ENCODE measurements at regions not wholly inside any gene's neighbourhood (a gene's known extent, or its start where the extent isn't known, plus 50 kb on each side); places are given as distances from the start of the nearest gene placed in this dataset.
"Not testable (repeated sequence)": the region's sequence is repeated elsewhere in the genome, so short reads cannot be mapped to it uniquely, and the experiment has no call there.

GRCh38 chr7:13274205-13274604 is 586.8 kb downstream of the ARL4A start:
- TF ChIP-seq, protein P1, sequence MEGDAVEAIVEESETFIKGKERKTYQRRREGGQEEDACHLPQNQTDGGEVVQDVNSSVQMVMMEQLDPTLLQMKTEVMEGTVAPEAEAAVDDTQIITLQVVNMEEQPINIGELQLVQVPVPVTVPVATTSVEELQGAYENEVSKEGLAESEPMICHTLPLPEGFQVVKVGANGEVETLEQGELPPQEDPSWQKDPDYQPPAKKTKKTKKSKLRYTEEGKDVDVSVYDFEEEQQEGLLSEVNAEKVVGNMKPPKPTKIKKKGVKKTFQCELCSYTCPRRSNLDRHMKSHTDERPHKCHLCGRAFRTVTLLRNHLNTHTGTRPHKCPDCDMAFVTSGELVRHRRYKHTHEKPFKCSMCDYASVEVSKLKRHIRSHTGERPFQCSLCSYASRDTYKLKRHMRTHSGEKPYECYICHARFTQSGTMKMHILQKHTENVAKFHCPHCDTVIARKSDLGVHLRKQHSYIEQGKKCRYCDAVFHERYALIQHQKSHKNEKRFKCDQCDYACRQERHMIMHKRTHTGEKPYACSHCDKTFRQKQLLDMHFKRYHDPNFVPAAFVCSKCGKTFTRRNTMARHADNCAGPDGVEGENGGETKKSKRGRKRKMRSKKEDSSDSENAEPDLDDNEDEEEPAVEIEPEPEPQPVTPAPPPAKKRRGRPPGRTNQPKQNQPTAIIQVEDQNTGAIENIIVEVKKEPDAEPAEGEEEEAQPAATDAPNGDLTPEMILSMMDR (conservative IDR thresholded peaks at IDR 0.05; ENCODE audit: low read length): not testable (repeated sequence)
- TF ChIP-seq EZH2phosphoT487 (IDR thresholded peaks at IDR 0.05; ENCODE audit: borderline replicate concordance, low read depth, low read length): not testable (repeated sequence)

Data from OCI-LY7 (cell line).